Neuronal stem cell (in vitro differentiated cells): ENCODE measurements at regions not wholly inside any gene's neighbourhood (a gene's known extent, or its start where the extent isn't known, plus 50 kb on each side); places are given as distances from the start of the nearest gene placed in this dataset.

ENCODE experiments used
- DNase-seq: peaks from one replicate; pipeline ENCODE4 v3.0.0-alpha.2; 2013; ENCODE audit warnings: low spot score
- H2AFZ ChIP-seq: one replicate; pipeline ENCODE4 v1.6.1; 2013; ENCODE audit warnings: mild to moderate bottlenecking, low read length, inconsistent platforms
- H2AK5ac ChIP-seq: 2 replicates; pipeline ENCODE4 v1.6.1; 2013; ENCODE audit warnings: low read depth, mild to moderate bottlenecking, inconsistent platforms, low read length, moderate library complexity, mixed read lengths
- H2BK120ac ChIP-seq: 2 replicates; pipeline ENCODE4 v1.6.1; 2013; ENCODE audit warnings: low read depth, mild to moderate bottlenecking, inconsistent platforms, low read length, moderate library complexity, mixed read lengths
- H2BK12ac ChIP-seq: one replicate; pipeline ENCODE4 v1.6.1; 2013; ENCODE audit warnings: low read length, inconsistent platforms
- H2BK15ac ChIP-seq: 2 replicates; pipeline ENCODE4 v1.6.1; 2013; ENCODE audit warnings: mild to moderate bottlenecking, low read length, inconsistent platforms, mixed read lengths
- H2BK5ac ChIP-seq: one replicate; pipeline ENCODE4 v1.6.1; 2013; ENCODE audit warnings: inconsistent platforms, mild to moderate bottlenecking, low read length, moderate library complexity
- H3K14ac ChIP-seq: one replicate; pipeline ENCODE4 v1.6.1; 2013; ENCODE audit warnings: low read length, inconsistent platforms
- H3K18ac ChIP-seq: 2 replicates; pipeline ENCODE4 v1.6.1; 2013; ENCODE audit warnings: low read length, inconsistent platforms
- H3K23ac ChIP-seq: 2 replicates; pipeline ENCODE4 v1.6.1; 2013; ENCODE audit warnings: low read depth, mild to moderate bottlenecking, mixed read lengths, low read length, inconsistent platforms; ENCODE audit not compliant: poor library complexity
- H3K27ac ChIP-seq: replicated peaks from 3 replicates; pipeline ENCODE4 v1.5.1; 2013; ENCODE audit warnings: low read length, inconsistent platforms
- H3K27me3 ChIP-seq, 3 experiments: 2 replicates each; pipeline ENCODE4 v1.6.1; 2013; ENCODE audit warnings: low read length in 3 of 3, mild to moderate bottlenecking in 2 of 3, inconsistent platforms in 1 of 3, low read depth in 1 of 3, mixed read lengths in 1 of 3, moderate library complexity in 1 of 3; ENCODE audit not compliant: control insufficient read depth in 3 of 3, insufficient read depth in 3 of 3
- H3K36me3 ChIP-seq, 2 donors: replicated peaks in 1 of 2; 2 replicates each; pipeline ENCODE4 v1.6.1; 2013; ENCODE audit warnings: low read length in 2 of 2; ENCODE audit not compliant: control insufficient read depth in 2 of 2, insufficient read depth in 2 of 2
- H3K4ac ChIP-seq: 2 replicates; pipeline ENCODE4 v1.6.1; 2013; ENCODE audit warnings: inconsistent platforms, mild to moderate bottlenecking, low read length, moderate library complexity
- H3K4me1 ChIP-seq, 2 donors: 1 replicate in 1 of 2; 2 replicates in 1 of 2; pipeline ENCODE4 v1.6.1; 2013; ENCODE audit warnings: low read length in 2 of 2, low read depth in 1 of 2; ENCODE audit not compliant: control insufficient read depth in 2 of 2, insufficient read depth in 1 of 2
- H3K4me2 ChIP-seq: one replicate; pipeline ENCODE4 v1.6.1; 2013; ENCODE audit warnings: mild to moderate bottlenecking, low read length, inconsistent platforms; ENCODE audit not compliant: insufficient read depth, poor library complexity, severe bottlenecking
- H3K4me3 ChIP-seq, 2 donors: 2 replicates each; pipeline ENCODE4 v1.5.1; 2013; ENCODE audit warnings: low read length in 2 of 2, mild to moderate bottlenecking in 2 of 2, inconsistent platforms in 1 of 2, moderate library complexity in 1 of 2
- H3K79me1 ChIP-seq: one replicate; pipeline ENCODE4 v1.6.1; 2013; ENCODE audit warnings: low read depth, mild to moderate bottlenecking, inconsistent platforms, low read length, moderate library complexity
- H3K9ac ChIP-seq: one replicate; pipeline ENCODE4 v1.6.1; 2013; ENCODE audit warnings: mild to moderate bottlenecking, low read depth, low read length, inconsistent platforms; ENCODE audit not compliant: poor library complexity
- H3K9me3 ChIP-seq, 2 donors: replicated peaks in 1 of 2; 2 replicates each; pipeline versions ENCODE3 to v1.6.1; 2013; ENCODE audit warnings: low read length in 2 of 2, mild to moderate bottlenecking in 2 of 2, inconsistent platforms in 1 of 2, low read depth in 1 of 2, mixed read lengths in 1 of 2, moderate library complexity in 1 of 2; ENCODE audit not compliant: control insufficient read depth in 2 of 2, insufficient read depth in 1 of 2
- H4K8ac ChIP-seq: one replicate; pipeline ENCODE4 v1.6.1; 2013; ENCODE audit warnings: low read depth, mild to moderate bottlenecking, inconsistent platforms, low read length, moderate library complexity
- H4K91ac ChIP-seq: one replicate; pipeline ENCODE4 v1.6.1; 2013; ENCODE audit warnings: low read length, low read depth, mild to moderate bottlenecking, inconsistent platforms; ENCODE audit not compliant: poor library complexity
- whole genome bisulfite sequencing, 2 donors: extraction: QIAGEN DNeasy Blood & Tissue Kit; methylation state at CpG; one replicate each; pipeline ENCODE4 v1.1.7; 2013; ENCODE audit warnings: missing lambda C conversion rate in 2 of 2, mixed read lengths in 1 of 2; ENCODE audit not compliant: insufficient read length in 2 of 2, insufficient replicate concordance in 1 of 2; ENCODE audit errors: extremely low coverage in 2 of 2; 5-methylcytosine and 5-hydroxymethylcytosine counted together

DNA sequence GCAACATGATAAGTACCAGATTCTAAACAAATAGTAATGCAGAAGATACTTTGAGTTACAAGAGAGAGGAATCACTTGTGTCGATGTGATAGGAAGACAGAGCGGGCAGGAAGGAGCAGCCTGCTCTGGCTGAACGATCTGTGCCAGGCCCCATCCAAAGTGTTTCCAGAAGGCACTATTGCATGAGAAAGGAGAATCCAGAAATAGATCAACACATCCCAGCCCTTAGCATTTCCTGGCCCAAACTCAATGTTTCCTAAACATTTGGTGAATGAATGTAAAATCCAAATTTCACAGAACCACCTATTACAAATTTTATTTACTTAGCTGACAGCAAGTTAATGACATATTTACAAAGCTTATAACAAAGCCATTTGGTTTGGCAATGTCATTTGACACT lies 257.2 kb downstream of the TXNL1 start:
- no peak overlapping the region for H3K4me2 ChIP-seq
- no peak overlapping the region for H3K27ac ChIP-seq
- no peak for DNase-seq
- H3K36me3 ChIP-seq = no peaks in the 10 kb centered on the region
- no peak overlapping the region for H3K18ac ChIP-seq
- no peak overlapping the region for H3K4ac ChIP-seq
- no peaks in the 10 kb centered on the region for H3K79me1 ChIP-seq
- no peak overlapping the region for H3K23ac ChIP-seq
- H3K27me3 ChIP-seq = no peaks in the 10 kb centered on the region
- WGBS, 2 donors = no CpG with 5 or more reads among the region's 3 CpGs
- no peak overlapping the region for H3K14ac ChIP-seq
- no peak overlapping the region for H4K8ac ChIP-seq
- no peak overlapping the region for H3K4me3 ChIP-seq
- no peak overlapping the region for H2BK15ac ChIP-seq
- H3K4me1 ChIP-seq = no peaks in the 10 kb centered on the region
- no peak overlapping the region for H2BK120ac ChIP-seq
- no peak overlapping the region for H4K91ac ChIP-seq
- H3K9ac ChIP-seq = no peak overlapping the region
- peak overlapping the region; percentile 14 for H2AFZ ChIP-seq
- no peak overlapping the region for H2AK5ac ChIP-seq
- no peak overlapping the region for H2BK12ac ChIP-seq
- H2BK5ac ChIP-seq = no peak overlapping the region
- H3K9me3 ChIP-seq = no peaks in the 10 kb centered on the region

DNA sequence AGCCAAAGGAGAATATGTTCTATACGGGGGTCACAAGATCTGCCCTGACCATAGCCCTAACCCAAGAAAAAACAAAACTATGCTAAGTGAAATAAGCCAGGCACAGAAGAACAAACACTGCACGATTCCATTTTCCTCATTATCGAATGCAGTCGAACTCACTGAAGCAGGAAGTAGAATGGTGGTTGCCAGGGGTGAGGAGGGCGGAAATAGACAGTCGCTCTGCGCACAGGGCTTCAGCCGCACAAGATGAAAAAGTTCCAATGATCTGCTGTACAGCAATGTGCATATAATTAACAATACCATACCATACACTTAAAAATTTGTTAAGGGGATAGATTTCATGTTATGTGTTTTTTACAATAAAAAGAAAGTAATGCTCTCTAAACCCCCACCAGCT lies 257.7 kb downstream of the TXNL1 start:
- no peak for DNase-seq
- no peak overlapping the region for H4K91ac ChIP-seq
- no CpG with 5 or more reads among the region's 8 CpGs for WGBS, 2 donors
- no peaks in the 10 kb centered on the region for H3K27me3 ChIP-seq
- H3K18ac ChIP-seq = no peak overlapping the region
- H2BK120ac ChIP-seq = no peak overlapping the region
- no peak overlapping the region for H3K4ac ChIP-seq
- H3K4me2 ChIP-seq = no peak overlapping the region
- H3K9me3 ChIP-seq = no peaks in the 10 kb centered on the region
- no peak overlapping the region for H3K4me3 ChIP-seq
- no peak overlapping the region for H2BK15ac ChIP-seq
- no peak overlapping the region for H2BK5ac ChIP-seq
- H4K8ac ChIP-seq = no peak overlapping the region
- peak overlapping the region; percentile 14 for H2AFZ ChIP-seq
- H2BK12ac ChIP-seq = no peak overlapping the region
- no peak overlapping the region for H2AK5ac ChIP-seq
- no peaks in the 10 kb centered on the region for H3K4me1 ChIP-seq
- no peak overlapping the region for H3K27ac ChIP-seq
- no peak overlapping the region for H3K14ac ChIP-seq
- no peak overlapping the region for H3K23ac ChIP-seq
- H3K9ac ChIP-seq = no peak overlapping the region
- no peaks in the 10 kb centered on the region for H3K36me3 ChIP-seq
- no peaks in the 10 kb centered on the region for H3K79me1 ChIP-seq

- H4K91ac ChIP-seq = no peak overlapping the region
- no peaks in the 10 kb centered on the region for H3K4me1 ChIP-seq
- H3K4me3 ChIP-seq = no peak overlapping the region
- no peak overlapping the region for H3K4me2 ChIP-seq
- no peaks in the 10 kb centered on the region for H3K27me3 ChIP-seq
- no peaks in the 10 kb centered on the region for H3K79me1 ChIP-seq
- no peak overlapping the region for H3K4ac ChIP-seq
- H2AK5ac ChIP-seq = no peak overlapping the region
- H3K9ac ChIP-seq = no peak overlapping the region
- H2BK5ac ChIP-seq = no peak overlapping the region
- no peak overlapping the region for H3K14ac ChIP-seq
- H2BK15ac ChIP-seq = no peak overlapping the region
- no peak overlapping the region for H4K8ac ChIP-seq
- no peak overlapping the region for H3K18ac ChIP-seq
- no peak overlapping the region for H2BK12ac ChIP-seq
- no CpG with 5 or more reads among the region's 6 CpGs for WGBS, 2 donors
- H3K9me3 ChIP-seq = no peaks in the 10 kb centered on the region
- H3K36me3 ChIP-seq = no peaks in the 10 kb centered on the region
- no peak overlapping the region for H2BK120ac ChIP-seq
- H2AFZ ChIP-seq = no peak overlapping the region
- no peak overlapping the region for H3K27ac ChIP-seq
- DNase-seq = no peak
- H3K23ac ChIP-seq = no peak overlapping the region
These were observed 259.1 kb downstream of the TXNL1 start for GRCh38 chr18:56379256-56379655.

DNA sequence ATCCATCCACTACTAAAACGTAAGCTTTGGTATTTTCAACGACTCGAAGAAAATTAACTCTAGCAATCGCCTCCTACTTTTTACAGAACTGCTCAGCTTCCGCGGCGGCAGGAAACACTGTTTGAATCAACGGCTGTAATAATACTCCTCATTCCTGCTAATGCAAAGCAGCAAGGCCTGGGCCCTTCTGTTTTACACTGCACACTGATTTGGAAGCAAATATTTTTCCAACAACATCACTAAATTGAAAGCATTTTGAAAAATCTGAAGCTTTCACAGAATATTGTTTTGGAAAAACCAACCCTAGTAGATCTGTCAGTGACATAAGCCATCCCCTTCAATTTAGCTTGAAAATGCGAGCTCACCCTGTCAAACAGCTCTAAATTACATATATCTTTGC lies 261.2 kb downstream of the TXNL1 start:
- H3K36me3 ChIP-seq = no peaks in the 10 kb centered on the region
- no peak overlapping the region for H3K23ac ChIP-seq
- no peak overlapping the region for H2BK15ac ChIP-seq
- no peak overlapping the region for H2BK5ac ChIP-seq
- no peak overlapping the region for H4K91ac ChIP-seq
- no peak overlapping the region for H2BK120ac ChIP-seq
- no peaks in the 10 kb centered on the region for H3K79me1 ChIP-seq
- no peaks in the 10 kb centered on the region for H3K4me1 ChIP-seq
- WGBS, 2 donors = no CpG with 5 or more reads among the region's 9 CpGs
- H3K4ac ChIP-seq = no peak overlapping the region
- no peak overlapping the region for H2AK5ac ChIP-seq
- H3K27me3 ChIP-seq = no peaks in the 10 kb centered on the region
- no peak overlapping the region for H4K8ac ChIP-seq
- no peak overlapping the region for H3K18ac ChIP-seq
- H2AFZ ChIP-seq = peak overlapping the region; percentile 8
- H3K14ac ChIP-seq = no peak overlapping the region
- no peak overlapping the region for H3K4me3 ChIP-seq
- no peaks in the 10 kb centered on the region for H3K9me3 ChIP-seq
- DNase-seq = no peak
- no peak overlapping the region for H2BK12ac ChIP-seq
- H3K27ac ChIP-seq = no peak overlapping the region
- H3K9ac ChIP-seq = no peak overlapping the region
- H3K4me2 ChIP-seq = no peak overlapping the region
